SU-DHL-6 (cell line): ENCODE measurements at regions not wholly inside any gene's neighbourhood (a gene's known extent, or its start where the extent isn't known, plus 50 kb on each side); places are given as distances from the start of the nearest gene placed in this dataset.

Experiments used
- H2AFZ ChIP-seq: fragments of 200-600 bp; sonication (generic); 2 replicates; pipeline ENCODE4 v1.6.1; 2014; ENCODE audit warnings: low read depth, mild to moderate bottlenecking, moderate library complexity, mixed read lengths, antibody characterized with exemption, low read length; ENCODE audit not compliant: severe bottlenecking
- H3F3A ChIP-seq: fragments of 200-600 bp; shearing (Covaris generic); 2 replicates; pipeline ENCODE4 v1.6.0; 2016; ENCODE audit warnings: antibody characterized with exemption, mild to moderate bottlenecking; ENCODE audit not compliant: insufficient read depth
- H3K27ac ChIP-seq: fragments of 200-600 bp; sonication (generic); 2 replicates; pipeline ENCODE4 v1.5.1; 2016; ENCODE audit warnings: low read depth, mild to moderate bottlenecking, low read length, moderate library complexity, mixed read lengths
- H3K27me3 ChIP-seq: fragments of 200-600 bp; sonication (generic), shearing (Covaris generic); 2 replicates; pipeline ENCODE4 v1.6.0; 2014; ENCODE audit warnings: mild to moderate bottlenecking, low read length
- H3K36me3 ChIP-seq: fragments of 200-600 bp; sonication (generic); 2 replicates; pipeline ENCODE4 v1.6.1; 2014; ENCODE audit warnings: mild to moderate bottlenecking, low read length, mixed read lengths
- H3K4me2 ChIP-seq: fragments of 300-600, 200-600 bp; shearing (Covaris generic), sonication (generic); 2 replicates; pipeline ENCODE4 v1.6.0; 2014; ENCODE audit warnings: low read length, low read depth, mild to moderate bottlenecking; ENCODE audit not compliant: poor library complexity, severe bottlenecking
- H3K4me3 ChIP-seq: fragments of 200-600 bp; sonication (generic); 2 replicates; pipeline ENCODE4 v1.5.1; 2014; ENCODE audit warnings: antibody characterized with exemption, low read length, mild to moderate bottlenecking, mixed read lengths; ENCODE audit not compliant: insufficient read depth, poor library complexity, severe bottlenecking
- H3K79me2 ChIP-seq: fragments of 200-600 bp; sonication (generic); 2 replicates; pipeline ENCODE4 v1.6.1; 2014; ENCODE audit warnings: mild to moderate bottlenecking, low read length, moderate library complexity; ENCODE audit not compliant: insufficient read depth
- H3K9ac ChIP-seq: fragments of 200-600 bp; sonication (generic); 2 replicates; pipeline ENCODE4 v1.7.0; 2014; ENCODE audit warnings: mild to moderate bottlenecking, low read length
- H3K9me2 ChIP-seq: fragments of 200-600 bp; sonication (generic); replicated peaks from 2 replicates; pipeline ENCODE4 v1.6.1; 2014; ENCODE audit warnings: low read length; ENCODE audit not compliant: insufficient read depth
- H3K9me3 ChIP-seq: fragments of 200-600 bp; sonication (generic); 2 replicates; pipeline ENCODE4 v1.6.1; 2014; ENCODE audit warnings: low read length, mixed read lengths; ENCODE audit not compliant: insufficient read depth
- H4K20me1 ChIP-seq: fragments of 200-600 bp; sonication (generic); 2 replicates; pipeline ENCODE4 v1.6.1; 2014; ENCODE audit warnings: low read depth, mild to moderate bottlenecking, antibody characterized with exemption, low read length, moderate library complexity, mixed read lengths
- CTCF ChIP-seq: fragments of 200-600 bp; sonication (generic); IDR thresholded peaks from one replicate; pipeline ENCODE4 v1.5.1; 2017; ENCODE audit warnings: antibody characterized with exemption, mild to moderate bottlenecking, low read length, moderate library complexity; ENCODE audit not compliant: insufficient read depth, poor library complexity, severe bottlenecking
- EZH2phosphoT487 ChIP-seq: fragments of 200-600 bp; sonication (generic), shearing (Covaris generic); conservative IDR thresholded peaks from 2 replicates; pipeline ENCODE4 v1.6.1; 2018; ENCODE audit warnings: mild to moderate bottlenecking, antibody characterized with exemption, low read length, moderate library complexity, mixed read lengths

DNA sequence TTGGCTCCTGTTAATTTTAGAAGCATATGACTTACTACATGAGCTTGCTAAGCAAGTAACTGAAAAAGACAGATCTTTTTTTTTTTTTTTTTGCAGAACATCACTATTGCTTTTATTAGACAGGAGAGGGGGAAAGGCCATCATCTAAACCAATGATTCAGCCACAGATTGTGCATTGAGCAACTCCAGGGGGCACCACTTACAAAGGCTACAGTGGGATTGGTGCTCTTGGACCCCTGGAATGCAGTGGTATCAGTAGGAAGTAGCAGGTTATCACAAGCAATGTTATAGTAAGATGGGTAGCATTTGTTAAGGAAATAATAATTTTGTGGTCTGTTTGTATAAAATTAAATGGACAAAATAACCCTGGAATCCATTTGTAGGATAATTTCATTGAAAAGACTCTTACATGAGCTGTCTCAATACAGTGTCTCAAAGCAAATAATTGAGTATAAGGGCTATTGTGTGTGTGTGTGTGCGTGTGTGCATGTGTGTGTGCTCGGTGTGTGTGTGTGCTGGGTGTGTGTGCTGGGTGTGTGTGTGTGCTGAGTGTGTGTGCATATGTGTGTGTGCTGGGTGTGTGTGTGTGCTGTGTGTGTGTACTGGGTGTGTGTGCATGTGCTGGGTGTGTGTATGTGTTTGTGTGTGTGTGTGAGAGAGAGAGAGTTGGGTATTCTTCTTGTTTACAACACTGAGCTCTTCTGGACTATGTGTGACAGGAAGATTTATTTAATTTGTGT is 296.3 kb downstream of the PCDH7 start:
- no peak overlapping the region for H3K27ac ChIP-seq
- H3F3A ChIP-seq: no peaks in the 10 kb centered on the region
- H3K36me3 ChIP-seq: no peaks in the 10 kb centered on the region
- H3K4me2 ChIP-seq: no peak overlapping the region
- H3K79me2 ChIP-seq: no peaks in the 10 kb centered on the region
- H3K27me3 ChIP-seq: no peaks in the 10 kb centered on the region
- H3K9me2 ChIP-seq: no peaks in the 10 kb centered on the region
- H3K4me3 ChIP-seq: no peak overlapping the region
- H2AFZ ChIP-seq: no peak overlapping the region
- TF ChIP-seq EZH2phosphoT487 (no peak), CTCF (no peak)
- H3K9ac ChIP-seq: no peak overlapping the region
- no peaks in the 10 kb centered on the region for H3K9me3 ChIP-seq
- H4K20me1 ChIP-seq: no peaks in the 10 kb centered on the region

DNA sequence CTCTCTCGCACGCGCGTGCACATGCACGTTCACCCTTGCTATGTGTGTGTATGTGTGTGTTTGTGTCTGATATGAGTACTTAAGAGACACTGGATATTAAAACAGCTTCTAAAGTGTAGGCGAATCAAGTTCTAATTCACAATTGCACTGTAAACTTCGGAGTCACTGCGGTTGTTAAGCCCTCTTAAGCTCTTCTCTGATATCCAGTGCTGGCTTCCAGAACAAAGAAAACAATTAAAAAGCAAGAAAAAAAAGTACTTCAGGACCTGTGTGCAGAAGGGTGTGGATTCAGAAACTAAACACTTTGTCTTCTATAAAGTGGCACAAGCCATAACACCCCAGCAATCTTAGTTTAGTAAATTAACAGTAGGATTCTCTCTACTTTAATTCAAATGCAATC is 300.2 kb downstream of the PCDH7 start:
- H3K9ac ChIP-seq: no peak overlapping the region
- H2AFZ ChIP-seq: peak overlapping the region; percentile 62
- H3K9me3 ChIP-seq: no peaks in the 10 kb centered on the region
- H3K27ac ChIP-seq: no peak overlapping the region
- no peaks in the 10 kb centered on the region for H3K79me2 ChIP-seq
- no peak overlapping the region for H3K4me3 ChIP-seq
- H3K36me3 ChIP-seq: no peaks in the 10 kb centered on the region
- no peaks in the 10 kb centered on the region for H4K20me1 ChIP-seq
- H3F3A ChIP-seq: no peaks in the 10 kb centered on the region
- H3K4me2 ChIP-seq: no peak overlapping the region
- TF ChIP-seq CTCF (no peak), EZH2phosphoT487 (no peak)
- no peaks in the 10 kb centered on the region for H3K27me3 ChIP-seq
- no peaks in the 10 kb centered on the region for H3K9me2 ChIP-seq

- Histone ChIP-seq H2AFZ (peak overlapping the region; percentile 62), H3K4me3 (no peak overlapping the region), H3K4me2 (no peak overlapping the region), H3K27ac (no peak overlapping the region), H3K9me3 (no peaks in the 10 kb centered on the region), H3K9ac (no peak overlapping the region), H3F3A (no peaks in the 10 kb centered on the region), H3K79me2 (no peaks in the 10 kb centered on the region), H3K36me3 (no peaks in the 10 kb centered on the region), H3K27me3 (no peaks in the 10 kb centered on the region), H3K9me2 (no peaks in the 10 kb centered on the region), H4K20me1 (no peaks in the 10 kb centered on the region)
- no peak for TF ChIP-seq EZH2phosphoT487
- TF ChIP-seq CTCF: no peak
Observed at GRCh38 chr4:31021008-31021407, 300.8 kb downstream of the PCDH7 start.
